GM18907 (cell line): ENCODE measurements at regions not wholly inside any gene's neighbourhood (a gene's known extent, or its start where the extent isn't known, plus 50 kb on each side); places are given as distances from the start of the nearest gene placed in this dataset.

Experiments used
- ATAC-seq: cut with Tn5 transposase; IDR thresholded peaks from one replicate; pipeline ENCODE4 v1.9.1; 2021; ENCODE audit warnings: mild to moderate bottlenecking, moderate library complexity; ENCODE audit not compliant: unreplicated experiment

- ATAC-seq = no peak
Measured at GRCh38 chr18:59760212-59760611, 63.0 kb upstream of the CCBE1 start.

- ATAC-seq = no peak
Measured at GRCh38 chr18:59758837-59759236, 61.6 kb upstream of the CCBE1 start.

- no peak for ATAC-seq
Measured at GRCh38 chr18:59758106-59758505, 60.9 kb upstream of the CCBE1 start.

GRCh38 chr18:59752666-59753065 lies 55.4 kb upstream of the CCBE1 start:
- no peak for ATAC-seq

GRCh38 chr18:59751186-59751585 lies 54.0 kb upstream of the CCBE1 start:
- ATAC-seq = no peak

- no peak for ATAC-seq
Measured at GRCh38 chr18:59748628-59749360, 51.6 kb upstream of the CCBE1 start.
